ENCODE measurements at regions not wholly inside any gene's neighbourhood (a gene's known extent, or its start where the extent isn't known, plus 50 kb on each side); places are given as distances from the start of the nearest gene placed in this dataset.
"Not testable (repeated sequence)": the region's sequence is repeated elsewhere in the genome, so short reads cannot be mapped to it uniquely, and the experiment has no call there.

GRCh38 chr5:92104126-92104525 lies 721.0 kb upstream of the ARRDC3 start:
- Mint-ChIP-seq H3K4me1 (ENCODE audit: low read depth) (no peaks in the 10 kb centered on the region), H3K27me3 (ENCODE audit: low read depth) (no peaks in the 10 kb centered on the region), H3K36me3 (ENCODE audit: low read depth) (no peaks in the 10 kb centered on the region), H3K4me3 (no peak overlapping the region), H3K27ac (no peak overlapping the region), H3K9me3 (peaks cover 10% of the 10 kb centered on the region)
- no peak for DNase-seq (ENCODE audit: low spot score)

DNA sequence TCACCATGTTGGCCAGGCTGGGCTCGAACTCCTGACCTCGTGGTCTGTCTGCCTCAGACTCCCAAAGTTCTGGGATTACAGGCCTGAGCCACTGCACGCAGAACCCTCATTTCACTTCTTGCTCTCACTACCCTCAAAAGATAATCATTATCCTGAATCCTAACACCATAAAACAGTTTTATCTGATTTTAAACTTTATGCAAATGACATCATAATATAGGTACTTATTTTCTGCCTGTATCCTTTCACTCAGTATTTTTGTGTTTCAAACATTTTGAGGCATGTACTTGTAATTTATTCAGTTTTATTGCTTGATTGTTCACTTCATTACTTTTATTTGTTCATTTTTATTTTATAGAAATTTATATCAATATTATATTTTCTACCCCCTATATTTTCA lies 719.2 kb upstream of the ARRDC3 start:
- no peak overlapping the region for H3K27ac Mint-ChIP-seq
- no peak overlapping the region for H3K4me3 Mint-ChIP-seq
- no peak for DNase-seq (ENCODE audit: low spot score)
- no peaks in the 10 kb centered on the region for H3K27me3 Mint-ChIP-seq (ENCODE audit: low read depth)
- H3K36me3 Mint-ChIP-seq (ENCODE audit: low read depth), result no peaks in the 10 kb centered on the region
- no peaks in the 10 kb centered on the region for H3K4me1 Mint-ChIP-seq (ENCODE audit: low read depth)
- peaks cover 10% of the 10 kb centered on the region for H3K9me3 Mint-ChIP-seq

DNA sequence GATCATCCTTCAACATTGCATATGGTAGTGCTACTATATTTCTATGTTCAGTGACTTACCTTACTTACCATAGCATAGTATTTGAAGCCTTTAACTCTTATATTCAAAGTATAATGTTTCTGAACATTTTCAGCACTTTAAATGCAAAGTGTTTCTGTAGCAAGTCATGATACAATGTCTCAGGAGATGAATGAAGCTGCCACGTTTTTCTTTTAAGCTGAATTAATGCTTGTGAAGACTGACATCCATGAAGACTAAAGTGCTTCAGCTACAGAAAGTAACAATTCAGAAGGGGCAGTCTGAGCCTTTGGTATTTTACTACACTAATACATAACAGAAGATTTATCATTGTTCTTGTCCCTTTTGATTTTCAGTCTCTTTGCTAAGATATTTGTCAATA lies 709.1 kb upstream of the ARRDC3 start:
- Mint-ChIP-seq H3K36me3 (ENCODE audit: low read depth) (no peaks in the 10 kb centered on the region), H3K27me3 (ENCODE audit: low read depth) (no peaks in the 10 kb centered on the region), H3K4me1 (ENCODE audit: low read depth) (no peaks in the 10 kb centered on the region), H3K27ac (no peak overlapping the region), H3K4me3 (no peak overlapping the region), H3K9me3 (peaks cover 1% of the 10 kb centered on the region)
- no peak for DNase-seq (ENCODE audit: low spot score)

DNA sequence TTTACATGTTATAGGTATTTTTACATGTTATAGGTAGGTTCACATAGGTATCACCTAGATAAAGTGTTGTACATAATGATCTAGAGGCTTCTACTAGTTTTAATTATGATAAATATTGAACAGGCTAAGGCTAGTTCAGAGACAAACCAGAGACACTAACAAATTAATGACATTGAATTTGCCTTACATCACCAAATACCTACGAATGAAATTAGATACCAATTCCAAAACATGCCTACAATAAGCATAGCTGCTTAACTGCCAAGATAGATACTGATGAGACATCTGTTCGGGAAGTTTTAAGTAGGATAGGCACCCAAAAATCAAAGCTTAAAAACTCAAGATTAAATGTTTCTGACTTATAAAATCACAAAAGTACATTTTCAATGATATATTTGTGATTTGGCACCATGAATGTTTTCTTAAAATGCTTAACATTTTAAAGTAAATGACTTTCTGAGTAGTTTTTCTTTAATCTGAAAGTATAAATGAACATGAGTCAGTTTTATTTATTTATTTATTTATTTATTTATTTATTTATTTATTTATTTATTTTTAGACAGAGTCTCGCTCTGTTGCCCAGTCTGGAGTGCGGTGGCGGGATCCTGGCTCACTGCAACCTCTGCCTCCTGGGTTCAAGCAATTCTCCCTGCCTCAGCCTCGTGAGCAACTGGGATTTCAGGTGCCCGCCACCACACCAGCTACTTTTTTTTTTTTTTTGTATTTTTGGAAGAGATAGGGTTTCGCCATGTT lies 703.1 kb upstream of the ARRDC3 start:
- H3K27ac Mint-ChIP-seq, result no peak overlapping the region
- H3K4me1 Mint-ChIP-seq (ENCODE audit: low read depth), result no peaks in the 10 kb centered on the region
- DNase-seq (ENCODE audit: low spot score), result no peak
- no peak overlapping the region for H3K4me3 Mint-ChIP-seq
- H3K36me3 Mint-ChIP-seq (ENCODE audit: low read depth), result no peaks in the 10 kb centered on the region
- H3K9me3 Mint-ChIP-seq, result peaks cover 6% of the 10 kb centered on the region
- no peaks in the 10 kb centered on the region for H3K27me3 Mint-ChIP-seq (ENCODE audit: low read depth)

DNA sequence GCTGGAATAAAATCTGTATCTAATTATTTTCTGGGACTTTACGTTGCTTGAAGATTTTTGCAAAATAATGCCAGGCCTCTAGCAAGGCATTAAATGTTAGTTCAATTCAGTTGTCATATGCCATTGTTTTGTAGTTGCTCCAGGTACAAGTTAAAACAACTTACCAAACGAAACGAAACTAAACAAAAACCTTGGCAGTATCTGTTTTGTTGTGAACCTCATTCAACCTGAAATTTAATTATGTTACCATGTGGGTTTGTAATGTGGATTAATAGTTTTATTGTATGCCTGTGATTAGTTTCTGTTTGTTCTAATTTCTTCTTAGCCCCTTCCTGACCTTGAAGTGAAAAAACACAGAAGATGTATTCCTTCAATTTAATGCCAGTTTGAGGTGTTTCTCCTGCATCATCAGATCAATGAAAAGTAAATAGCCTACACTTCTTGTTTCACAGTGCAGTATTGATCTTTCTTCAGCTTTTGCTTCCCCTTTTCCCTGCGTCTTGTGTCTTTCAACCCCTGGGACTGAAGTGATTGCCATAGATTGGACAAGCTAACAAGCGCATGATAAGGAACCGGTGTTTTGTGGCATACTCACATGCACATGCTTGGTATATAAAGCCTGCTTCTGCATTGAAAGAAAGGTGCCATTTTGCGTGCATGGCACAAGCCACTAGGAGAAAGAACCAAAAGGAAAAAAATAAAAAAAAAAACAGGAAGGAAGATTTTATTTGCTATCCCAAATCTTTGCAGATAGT lies 699.0 kb upstream of the ARRDC3 start:
- no peaks in the 10 kb centered on the region for H3K27me3 Mint-ChIP-seq (ENCODE audit: low read depth)
- no peak for DNase-seq (ENCODE audit: low spot score)
- H3K9me3 Mint-ChIP-seq, result peaks cover 4% of the 10 kb centered on the region
- H3K36me3 Mint-ChIP-seq (ENCODE audit: low read depth), result no peaks in the 10 kb centered on the region
- no peak overlapping the region for H3K4me3 Mint-ChIP-seq
- no peaks in the 10 kb centered on the region for H3K4me1 Mint-ChIP-seq (ENCODE audit: low read depth)
- H3K27ac Mint-ChIP-seq, result no peak overlapping the region

- DNase-seq (ENCODE audit: low spot score), result no peak
- peaks cover under 1% of the 10 kb centered on the region for H3K9me3 Mint-ChIP-seq
- no peaks in the 10 kb centered on the region for H3K36me3 Mint-ChIP-seq (ENCODE audit: low read depth)
- no peaks in the 10 kb centered on the region for H3K4me1 Mint-ChIP-seq (ENCODE audit: low read depth)
- H3K27me3 Mint-ChIP-seq (ENCODE audit: low read depth), result no peaks in the 10 kb centered on the region
- H3K4me3 Mint-ChIP-seq, result no peak overlapping the region
- no peak overlapping the region for H3K27ac Mint-ChIP-seq
Observed at GRCh38 chr5:92070786-92071185, 687.7 kb upstream of the ARRDC3 start.

DNA sequence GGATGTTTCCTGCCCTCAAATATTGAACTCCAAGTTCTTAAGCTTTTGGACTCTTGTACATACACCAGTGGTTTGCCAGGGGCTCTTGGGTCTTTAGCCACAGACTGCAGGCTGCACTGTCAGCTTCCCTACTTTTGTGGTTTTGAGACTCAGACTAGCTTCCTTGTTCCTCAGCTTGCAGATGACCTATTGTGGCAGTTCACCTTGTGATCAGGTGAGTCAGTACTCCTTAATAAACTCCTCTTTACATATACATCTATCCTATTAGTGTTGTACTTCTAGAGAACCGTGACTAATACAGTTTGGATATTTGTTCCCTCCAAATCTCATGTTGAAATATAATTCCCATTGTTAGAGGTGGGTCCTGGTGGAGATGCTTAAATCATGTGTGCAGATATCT lies 681.9 kb upstream of the ARRDC3 start:
- no peak for DNase-seq (ENCODE audit: low spot score)
- peaks cover 9% of the 10 kb centered on the region for H3K9me3 Mint-ChIP-seq
- no peak overlapping the region for H3K4me3 Mint-ChIP-seq
- H3K27ac Mint-ChIP-seq, result no peak overlapping the region
- H3K4me1 Mint-ChIP-seq (ENCODE audit: low read depth), result no peaks in the 10 kb centered on the region
- H3K36me3 Mint-ChIP-seq (ENCODE audit: low read depth), result no peaks in the 10 kb centered on the region
- no peaks in the 10 kb centered on the region for H3K27me3 Mint-ChIP-seq (ENCODE audit: low read depth)

DNA sequence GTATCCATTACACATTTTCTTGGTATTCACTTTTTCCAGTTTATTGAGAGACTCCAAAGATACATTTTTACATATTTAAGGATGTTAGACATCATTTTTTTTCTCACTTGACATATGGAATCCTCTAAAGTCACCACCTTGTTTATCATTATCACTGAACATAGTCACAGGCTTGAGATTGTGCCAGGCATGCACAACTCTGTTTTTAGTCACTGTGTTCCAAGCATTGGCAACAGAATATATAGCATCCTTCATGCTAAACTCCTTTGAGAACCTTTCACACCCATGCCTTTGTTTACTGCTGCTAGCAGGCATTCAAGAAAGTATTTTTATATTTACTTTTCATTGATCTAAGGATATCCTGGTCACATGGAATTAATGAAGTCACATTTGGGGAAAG lies 668.6 kb upstream of the ARRDC3 start:
- DNase-seq (ENCODE audit: low spot score), result no peak
- H3K27me3 Mint-ChIP-seq (ENCODE audit: low read depth), result no peaks in the 10 kb centered on the region
- no peak overlapping the region for H3K27ac Mint-ChIP-seq
- H3K36me3 Mint-ChIP-seq (ENCODE audit: low read depth), result no peaks in the 10 kb centered on the region
- peaks cover 10% of the 10 kb centered on the region for H3K9me3 Mint-ChIP-seq
- H3K4me1 Mint-ChIP-seq (ENCODE audit: low read depth), result no peaks in the 10 kb centered on the region
- H3K4me3 Mint-ChIP-seq, result no peak overlapping the region

DNA sequence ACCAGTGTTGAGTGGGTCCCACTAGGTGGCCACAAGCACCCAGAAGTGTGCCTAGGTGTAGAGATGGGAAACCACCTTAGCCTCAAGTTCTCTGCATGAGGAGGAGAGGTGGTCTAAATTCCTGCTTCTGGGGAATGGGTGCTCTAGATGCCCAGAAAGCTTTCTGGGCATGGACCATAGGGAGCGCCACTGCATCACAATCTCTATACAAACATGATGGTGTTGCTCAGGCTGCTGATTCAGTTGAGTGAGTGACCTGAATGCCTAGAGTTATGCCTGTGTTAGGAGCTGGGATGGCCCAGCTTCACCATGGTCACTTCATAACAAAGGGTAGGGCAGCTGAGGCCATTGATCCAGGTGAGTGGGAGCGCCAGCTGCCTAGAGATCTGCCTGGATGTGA lies 667.9 kb upstream of the ARRDC3 start:
- peaks cover 6% of the 10 kb centered on the region for H3K9me3 Mint-ChIP-seq
- DNase-seq (ENCODE audit: low spot score), result no peak
- no peaks in the 10 kb centered on the region for H3K4me1 Mint-ChIP-seq (ENCODE audit: low read depth)
- H3K4me3 Mint-ChIP-seq, result no peak overlapping the region
- H3K36me3 Mint-ChIP-seq (ENCODE audit: low read depth), result no peaks in the 10 kb centered on the region
- no peak overlapping the region for H3K27ac Mint-ChIP-seq
- H3K27me3 Mint-ChIP-seq (ENCODE audit: low read depth), result no peaks in the 10 kb centered on the region

- H3K27me3 Mint-ChIP-seq (ENCODE audit: low read depth), result no peaks in the 10 kb centered on the region
- no peak for DNase-seq (ENCODE audit: low spot score)
- H3K27ac Mint-ChIP-seq, result no peak overlapping the region
- H3K4me1 Mint-ChIP-seq (ENCODE audit: low read depth), result no peaks in the 10 kb centered on the region
- no peak overlapping the region for H3K4me3 Mint-ChIP-seq
- H3K9me3 Mint-ChIP-seq, result no peaks in the 10 kb centered on the region
- H3K36me3 Mint-ChIP-seq (ENCODE audit: low read depth), result no peaks in the 10 kb centered on the region
Observed at GRCh38 chr5:92041911-92042660, 659.0 kb upstream of the ARRDC3 start.

GRCh38 chr5:92041206-92041605 lies 658.1 kb upstream of the ARRDC3 start:
- Mint-ChIP-seq H3K4me3 (no peak overlapping the region), H3K36me3 (ENCODE audit: low read depth) (no peaks in the 10 kb centered on the region), H3K27ac (no peak overlapping the region), H3K9me3 (no peaks in the 10 kb centered on the region), H3K4me1 (ENCODE audit: low read depth) (no peaks in the 10 kb centered on the region), H3K27me3 (ENCODE audit: low read depth) (no peaks in the 10 kb centered on the region)
- DNase-seq (ENCODE audit: low spot score), result no peak

DNA sequence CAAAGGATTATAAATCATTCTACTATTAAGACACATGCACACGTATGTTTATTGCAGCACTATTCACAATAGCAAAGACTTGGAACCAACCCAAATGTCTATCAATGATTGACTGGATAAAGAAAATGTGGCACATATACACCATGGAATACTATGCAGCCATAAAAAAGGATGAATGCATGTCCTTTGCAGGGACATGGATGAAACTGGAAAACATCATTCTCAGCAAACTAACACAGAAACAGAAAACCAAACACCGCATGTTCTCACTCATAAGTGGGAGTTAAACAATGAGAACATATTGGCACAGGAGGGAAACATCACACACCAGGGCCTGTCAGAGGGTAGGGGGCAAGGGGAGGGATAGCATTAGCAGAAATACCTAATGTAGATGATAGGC lies 646.7 kb upstream of the ARRDC3 start:
- not testable (repeated sequence) for H3K27ac Mint-ChIP-seq; H3K4me1 Mint-ChIP-seq (ENCODE audit: low read depth); DNase-seq (ENCODE audit: low spot score); H3K9me3 Mint-ChIP-seq; H3K36me3 Mint-ChIP-seq (ENCODE audit: low read depth); H3K4me3 Mint-ChIP-seq; H3K27me3 Mint-ChIP-seq (ENCODE audit: low read depth)

DNA sequence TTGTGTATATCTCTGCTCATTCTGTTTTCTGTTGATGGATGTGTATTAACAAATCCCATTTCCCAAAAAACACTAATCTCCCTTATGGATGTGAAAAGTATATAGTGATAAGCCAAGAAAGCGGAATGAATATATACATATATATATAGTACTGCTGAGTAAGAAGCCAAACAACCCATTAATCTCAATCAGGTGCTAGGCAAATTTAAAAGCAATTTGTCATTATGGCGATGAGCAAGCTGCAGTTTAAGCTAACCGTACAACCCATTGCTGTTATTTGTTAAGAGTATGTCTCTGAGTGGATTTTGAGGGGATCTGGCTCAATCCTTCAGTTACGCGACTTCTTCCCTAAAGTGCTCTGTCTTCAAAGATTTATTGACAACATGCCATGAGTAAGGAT lies 640.4 kb upstream of the ARRDC3 start:
- H3K36me3 Mint-ChIP-seq (ENCODE audit: low read depth), result no peaks in the 10 kb centered on the region
- H3K4me3 Mint-ChIP-seq, result no peak overlapping the region
- H3K4me1 Mint-ChIP-seq (ENCODE audit: low read depth), result no peaks in the 10 kb centered on the region
- DNase-seq (ENCODE audit: low spot score), result no peak
- H3K9me3 Mint-ChIP-seq, result no peaks in the 10 kb centered on the region
- no peaks in the 10 kb centered on the region for H3K27me3 Mint-ChIP-seq (ENCODE audit: low read depth)
- no peak overlapping the region for H3K27ac Mint-ChIP-seq

GRCh38 chr5:92023141-92023471 lies 640.0 kb upstream of the ARRDC3 start:
- no peak for DNase-seq (ENCODE audit: low spot score)
- H3K4me1 Mint-ChIP-seq (ENCODE audit: low read depth), result no peaks in the 10 kb centered on the region
- no peaks in the 10 kb centered on the region for H3K36me3 Mint-ChIP-seq (ENCODE audit: low read depth)
- H3K9me3 Mint-ChIP-seq, result no peaks in the 10 kb centered on the region
- no peaks in the 10 kb centered on the region for H3K27me3 Mint-ChIP-seq (ENCODE audit: low read depth)
- H3K27ac Mint-ChIP-seq, result no peak overlapping the region
- no peak overlapping the region for H3K4me3 Mint-ChIP-seq
